Caki2 (cell line): ENCODE measurements at regions not wholly inside any gene's neighbourhood (a gene's known extent, or its start where the extent isn't known, plus 50 kb on each side); places are given as distances from the start of the nearest gene placed in this dataset.

Experiments
- DNase-seq: peaks from one replicate; pipeline ENCODE4 v3.0.0-alpha.2; 2015; ENCODE audit warnings: low read depth
- in situ Hi-C: cut with HindIII; loops from 2 replicates; pipeline ENCODE4 v1.10.0; 2016; ENCODE audit warnings: low sequenced_read_pairs, low pct_unique_long_range_greater_than_20kb, mixed read lengths

- no peak for DNase-seq
- in situ Hi-C loops = no loop called here
Measured at GRCh38 chr15:32222716-32223115, 180.4 kb downstream of the GOLGA8K start.
